22Rv1 (cell line): ENCODE measurements at regions not wholly inside any gene's neighbourhood (a gene's known extent, or its start where the extent isn't known, plus 50 kb on each side); places are given as distances from the start of the nearest gene placed in this dataset.

Experiments
- ZFX ChIP-seq: fragments of 450-650 bp; IDR thresholded peaks from 2 replicates; pipeline ENCODE4 v1.6.1; 2017; ENCODE audit warnings: antibody characterized with exemption, borderline replicate concordance
- TF ChIP-seq, protein P1 (sequence below): fragments of 450-650 bp; IDR thresholded peaks from 2 replicates; pipeline ENCODE4 v1.5.1; 2017; ENCODE audit warnings: mild to moderate bottlenecking

DNA sequence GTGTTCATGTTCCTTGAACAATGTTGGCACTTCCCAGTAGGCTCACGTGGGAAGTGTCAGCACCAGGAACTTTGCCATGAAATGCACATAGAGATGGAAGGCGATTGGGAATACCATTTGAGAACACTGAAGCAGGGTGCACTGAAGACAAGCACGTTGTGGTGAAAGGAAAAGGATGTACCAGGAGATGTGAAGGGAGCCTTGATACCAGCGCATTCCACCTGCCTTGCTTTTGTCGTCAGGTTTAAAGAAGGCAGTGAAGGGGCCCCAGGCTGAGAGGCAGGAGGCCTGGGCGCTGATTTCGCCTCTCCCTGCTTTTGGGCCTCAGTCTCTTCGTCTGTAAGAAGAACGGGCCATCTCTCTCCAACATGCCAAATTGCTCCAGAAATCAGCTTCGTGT, 194.5 kb upstream of the HES1 start:
- TF ChIP-seq, protein P1, sequence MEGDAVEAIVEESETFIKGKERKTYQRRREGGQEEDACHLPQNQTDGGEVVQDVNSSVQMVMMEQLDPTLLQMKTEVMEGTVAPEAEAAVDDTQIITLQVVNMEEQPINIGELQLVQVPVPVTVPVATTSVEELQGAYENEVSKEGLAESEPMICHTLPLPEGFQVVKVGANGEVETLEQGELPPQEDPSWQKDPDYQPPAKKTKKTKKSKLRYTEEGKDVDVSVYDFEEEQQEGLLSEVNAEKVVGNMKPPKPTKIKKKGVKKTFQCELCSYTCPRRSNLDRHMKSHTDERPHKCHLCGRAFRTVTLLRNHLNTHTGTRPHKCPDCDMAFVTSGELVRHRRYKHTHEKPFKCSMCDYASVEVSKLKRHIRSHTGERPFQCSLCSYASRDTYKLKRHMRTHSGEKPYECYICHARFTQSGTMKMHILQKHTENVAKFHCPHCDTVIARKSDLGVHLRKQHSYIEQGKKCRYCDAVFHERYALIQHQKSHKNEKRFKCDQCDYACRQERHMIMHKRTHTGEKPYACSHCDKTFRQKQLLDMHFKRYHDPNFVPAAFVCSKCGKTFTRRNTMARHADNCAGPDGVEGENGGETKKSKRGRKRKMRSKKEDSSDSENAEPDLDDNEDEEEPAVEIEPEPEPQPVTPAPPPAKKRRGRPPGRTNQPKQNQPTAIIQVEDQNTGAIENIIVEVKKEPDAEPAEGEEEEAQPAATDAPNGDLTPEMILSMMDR: no peak
- TF ChIP-seq ZFX: no peak
